C4-2B (cell line): ENCODE measurements at regions not wholly inside any gene's neighbourhood (a gene's known extent, or its start where the extent isn't known, plus 50 kb on each side); places are given as distances from the start of the nearest gene placed in this dataset.

Source experiments
- H3K27ac ChIP-seq: fragments of 450-650 bp; 2 replicates; pipeline ENCODE4 v1.5.1; 2017
- ZFX ChIP-seq: fragments of 450-650 bp; IDR thresholded peaks from 2 replicates; pipeline ENCODE4 v1.6.1; 2017
- TF ChIP-seq, protein P1 (sequence below): fragments of 450-650 bp; conservative IDR thresholded peaks from 2 replicates; pipeline ENCODE4 v1.5.1; 2017; ENCODE audit warnings: mild to moderate bottlenecking

DNA sequence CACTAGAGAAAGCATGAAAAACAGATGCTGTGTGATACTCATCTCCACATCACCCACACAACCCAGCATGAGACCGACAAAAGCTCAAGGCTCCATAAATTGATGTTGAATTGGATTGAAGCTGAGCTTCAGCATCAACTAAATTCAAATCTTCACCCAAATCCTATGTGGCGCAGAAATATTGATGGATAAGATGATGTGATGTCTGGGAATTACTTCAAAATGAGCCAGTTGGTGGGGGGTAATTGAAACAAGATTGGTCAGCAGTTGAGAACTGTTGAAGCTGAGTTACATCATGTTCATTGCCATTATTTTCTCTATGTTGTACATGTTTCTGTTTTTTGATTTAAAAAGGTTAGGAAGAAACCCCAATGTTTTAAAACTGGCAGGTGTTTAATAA lies 166.5 kb upstream of the STS start:
- TF ChIP-seq, protein P1, sequence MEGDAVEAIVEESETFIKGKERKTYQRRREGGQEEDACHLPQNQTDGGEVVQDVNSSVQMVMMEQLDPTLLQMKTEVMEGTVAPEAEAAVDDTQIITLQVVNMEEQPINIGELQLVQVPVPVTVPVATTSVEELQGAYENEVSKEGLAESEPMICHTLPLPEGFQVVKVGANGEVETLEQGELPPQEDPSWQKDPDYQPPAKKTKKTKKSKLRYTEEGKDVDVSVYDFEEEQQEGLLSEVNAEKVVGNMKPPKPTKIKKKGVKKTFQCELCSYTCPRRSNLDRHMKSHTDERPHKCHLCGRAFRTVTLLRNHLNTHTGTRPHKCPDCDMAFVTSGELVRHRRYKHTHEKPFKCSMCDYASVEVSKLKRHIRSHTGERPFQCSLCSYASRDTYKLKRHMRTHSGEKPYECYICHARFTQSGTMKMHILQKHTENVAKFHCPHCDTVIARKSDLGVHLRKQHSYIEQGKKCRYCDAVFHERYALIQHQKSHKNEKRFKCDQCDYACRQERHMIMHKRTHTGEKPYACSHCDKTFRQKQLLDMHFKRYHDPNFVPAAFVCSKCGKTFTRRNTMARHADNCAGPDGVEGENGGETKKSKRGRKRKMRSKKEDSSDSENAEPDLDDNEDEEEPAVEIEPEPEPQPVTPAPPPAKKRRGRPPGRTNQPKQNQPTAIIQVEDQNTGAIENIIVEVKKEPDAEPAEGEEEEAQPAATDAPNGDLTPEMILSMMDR, result no peak
- TF ChIP-seq ZFX, result no peak
- no peak overlapping the region for H3K27ac ChIP-seq

- H3K27ac ChIP-seq, result no peak overlapping the region
- TF ChIP-seq, protein P1, result no peak
- no peak for TF ChIP-seq ZFX
Measured at GRCh38 chrX:6968231-6968630, 179.3 kb upstream of the STS start.

DNA sequence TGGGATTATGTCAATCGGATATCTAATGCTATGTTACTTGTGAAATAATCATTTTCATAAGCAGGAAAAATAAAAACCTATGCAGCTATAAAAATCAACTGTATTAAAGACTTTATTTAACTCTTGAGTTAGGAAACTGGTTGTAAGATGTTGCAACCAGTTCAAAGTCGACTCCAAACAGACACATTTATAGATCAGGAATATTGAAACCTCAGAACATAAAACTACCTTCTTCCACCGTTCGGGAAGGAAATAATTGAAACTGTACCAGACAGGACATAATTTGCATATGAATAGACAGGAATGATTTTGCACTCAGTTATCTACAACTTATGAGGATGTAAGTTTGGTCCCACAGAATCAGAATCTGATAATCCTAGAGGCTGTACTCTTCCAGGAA lies 181.8 kb upstream of the STS start:
- TF ChIP-seq ZFX, result no peak
- TF ChIP-seq, protein P1, result no peak
- H3K27ac ChIP-seq, result no peak overlapping the region

DNA sequence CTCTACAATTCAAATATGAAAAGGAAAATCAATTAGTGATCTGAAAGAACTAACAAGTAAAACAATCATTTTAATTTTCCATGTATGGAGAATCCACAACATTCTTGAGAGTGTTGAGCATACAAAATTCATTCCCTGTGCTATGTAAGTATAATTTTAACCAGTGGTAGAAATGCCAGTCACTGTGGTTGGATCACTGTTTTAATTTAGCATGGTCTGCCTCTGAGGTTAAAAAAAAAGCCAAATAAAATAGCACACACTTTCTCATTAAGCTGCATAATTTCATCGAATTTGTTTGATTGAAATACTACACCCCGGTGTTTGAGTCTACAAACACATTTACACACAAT lies 185.5 kb upstream of the STS start:
- H3K27ac ChIP-seq, result no peak overlapping the region
- TF ChIP-seq, protein P1, result no peak
- TF ChIP-seq ZFX, result no peak

DNA sequence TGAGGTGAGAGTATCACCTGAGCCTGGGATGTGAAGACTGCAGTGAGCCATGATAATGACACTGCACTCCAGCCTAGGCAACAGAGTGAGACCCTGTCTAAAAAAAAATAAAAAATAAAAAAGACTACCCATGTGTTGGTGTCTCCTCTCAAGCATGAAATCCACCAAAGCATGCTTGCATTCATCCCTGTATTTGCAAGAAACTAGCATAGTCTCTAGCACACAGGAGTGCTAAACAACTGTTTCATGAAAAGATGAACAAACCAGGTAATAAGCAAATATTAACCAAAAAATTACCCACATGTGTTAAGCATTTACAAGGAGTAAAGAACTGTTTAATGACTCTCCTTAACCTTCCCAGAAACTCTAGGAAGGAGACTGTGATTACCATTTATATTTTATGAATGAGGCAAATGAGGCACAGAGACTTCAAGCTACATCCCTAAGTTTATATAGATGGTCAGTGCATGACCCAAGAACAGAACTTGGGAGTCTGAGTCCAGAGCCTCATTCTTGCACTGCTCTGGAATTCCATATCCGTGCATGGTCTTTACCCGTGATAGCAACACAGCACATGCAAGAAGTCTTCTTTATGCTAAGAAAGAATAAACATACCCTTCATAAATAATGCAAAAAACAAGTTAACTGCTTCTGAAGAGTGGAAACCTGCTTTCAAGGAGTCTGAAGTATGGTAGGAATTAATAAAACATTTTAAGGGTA lies 186.1 kb upstream of the STS start:
- no peak overlapping the region for H3K27ac ChIP-seq
- TF ChIP-seq, protein P1, result no peak
- TF ChIP-seq ZFX, result no peak

- TF ChIP-seq, protein P1, result no peak
- TF ChIP-seq ZFX, result no peak
- no peak overlapping the region for H3K27ac ChIP-seq
Measured at GRCh38 chrX:6959006-6959405, 188.5 kb upstream of the STS start.

DNA sequence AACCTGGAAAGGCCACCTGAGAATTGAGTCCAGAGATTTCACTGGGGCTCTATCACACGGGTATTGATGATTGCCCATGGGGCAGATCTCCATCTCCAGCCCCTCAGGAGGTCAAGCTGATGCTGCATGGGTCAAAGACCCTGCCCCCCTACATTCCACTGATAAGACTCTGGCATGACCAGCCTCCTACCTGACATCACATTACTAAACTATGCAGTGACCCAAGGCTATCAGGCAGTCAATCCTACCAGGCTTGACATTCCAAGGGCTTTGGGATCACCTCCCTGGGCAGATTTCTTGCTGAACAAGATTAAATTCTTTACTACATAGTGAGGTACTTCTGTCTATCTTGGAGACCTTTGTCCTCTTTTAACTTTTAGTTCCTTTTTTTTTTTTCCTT lies 192.7 kb upstream of the STS start:
- no peak overlapping the region for H3K27ac ChIP-seq
- TF ChIP-seq ZFX, result no peak
- TF ChIP-seq, protein P1, result no peak
